SK-N-SH (cell line): ENCODE measurements at regions not wholly inside any gene's neighbourhood (a gene's known extent, or its start where the extent isn't known, plus 50 kb on each side); places are given as distances from the start of the nearest gene placed in this dataset.

Source experiments
- EP300 ChIP-seq, 2 experiments: IDR thresholded peaks; 2 replicates each; pipeline versions ENCODE4 v1.4.0 to v1.6.1; 2012; ENCODE audit warnings: borderline replicate concordance in 1 of 2, low read depth in 1 of 2, low read length in 1 of 2
- EZH2phosphoT487 ChIP-seq: fragments of 200-600 bp; sonication (generic); IDR thresholded peaks from 2 replicates; pipeline ENCODE4 v1.6.1; 2017; ENCODE audit warnings: low read depth, mixed run types, mild to moderate bottlenecking, antibody characterized with exemption, moderate library complexity, borderline replicate concordance
- NRF1 ChIP-seq: IDR thresholded peaks from 2 replicates; pipeline ENCODE4 v1.6.1; 2012; ENCODE audit warnings: low read depth, mild to moderate bottlenecking, low read length
- POLR2AphosphoS5 ChIP-seq: IDR thresholded peaks from 2 replicates; pipeline ENCODE4 v1.6.1; 2012; ENCODE audit warnings: low read depth, low read length
- REST ChIP-seq: IDR thresholded peaks from 2 replicates; pipeline ENCODE4 v1.6.1; 2012; ENCODE audit warnings: mild to moderate bottlenecking, low read depth, low read length, moderate library complexity
- RFX5 ChIP-seq: IDR thresholded peaks from 2 replicates; pipeline ENCODE4 v1.6.1; 2012; ENCODE audit warnings: mild to moderate bottlenecking, improper control_type of control experiment, low read length
- TAF1 ChIP-seq: IDR thresholded peaks from 2 replicates; pipeline ENCODE4 v1.6.1; 2012; ENCODE audit warnings: low read depth, mild to moderate bottlenecking, low read length, moderate library complexity, borderline replicate concordance
- TEAD4 ChIP-seq: IDR thresholded peaks from 2 replicates; pipeline ENCODE4 v1.4.0; 2012; ENCODE audit warnings: mild to moderate bottlenecking, borderline replicate concordance; ENCODE audit not compliant: insufficient read depth
- USF1 ChIP-seq: IDR thresholded peaks from 2 replicates; pipeline ENCODE4 v1.4.0; 2012; ENCODE audit warnings: low read depth, borderline replicate concordance
- USF2 ChIP-seq: fragments of 150-350 bp; IDR thresholded peaks from 2 replicates; pipeline ENCODE4 v1.6.1; 2017; ENCODE audit warnings: antibody characterized with exemption, low read length, low read depth, borderline replicate concordance
- YY1 ChIP-seq: IDR thresholded peaks from 2 replicates; pipeline ENCODE4 v1.4.0; 2012; ENCODE audit warnings: low read depth, mild to moderate bottlenecking
- TF ChIP-seq, protein P1 (sequence below): fragments of 200-600 bp; sonication (generic); IDR thresholded peaks from 2 replicates; pipeline ENCODE4 v1.6.1; 2017; ENCODE audit warnings: antibody characterized with exemption, mild to moderate bottlenecking, moderate library complexity
- TF ChIP-seq, protein P2 (sequence below): IDR thresholded peaks from 2 replicates; pipeline ENCODE4 v1.4.0; 2012; ENCODE audit warnings: low read depth, borderline replicate concordance

- no peak for TF ChIP-seq REST
- no peak for TF ChIP-seq NRF1
- TF ChIP-seq EP300 (IDR thresholded peaks at IDR 0.05; ENCODE audit: borderline replicate concordance in 1 of 2, low read depth in 1 of 2, low read length in 1 of 2) = no peak
- TF ChIP-seq POLR2AphosphoS5 = no peak
- TF ChIP-seq, protein P1, sequence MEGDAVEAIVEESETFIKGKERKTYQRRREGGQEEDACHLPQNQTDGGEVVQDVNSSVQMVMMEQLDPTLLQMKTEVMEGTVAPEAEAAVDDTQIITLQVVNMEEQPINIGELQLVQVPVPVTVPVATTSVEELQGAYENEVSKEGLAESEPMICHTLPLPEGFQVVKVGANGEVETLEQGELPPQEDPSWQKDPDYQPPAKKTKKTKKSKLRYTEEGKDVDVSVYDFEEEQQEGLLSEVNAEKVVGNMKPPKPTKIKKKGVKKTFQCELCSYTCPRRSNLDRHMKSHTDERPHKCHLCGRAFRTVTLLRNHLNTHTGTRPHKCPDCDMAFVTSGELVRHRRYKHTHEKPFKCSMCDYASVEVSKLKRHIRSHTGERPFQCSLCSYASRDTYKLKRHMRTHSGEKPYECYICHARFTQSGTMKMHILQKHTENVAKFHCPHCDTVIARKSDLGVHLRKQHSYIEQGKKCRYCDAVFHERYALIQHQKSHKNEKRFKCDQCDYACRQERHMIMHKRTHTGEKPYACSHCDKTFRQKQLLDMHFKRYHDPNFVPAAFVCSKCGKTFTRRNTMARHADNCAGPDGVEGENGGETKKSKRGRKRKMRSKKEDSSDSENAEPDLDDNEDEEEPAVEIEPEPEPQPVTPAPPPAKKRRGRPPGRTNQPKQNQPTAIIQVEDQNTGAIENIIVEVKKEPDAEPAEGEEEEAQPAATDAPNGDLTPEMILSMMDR = no peak
- TF ChIP-seq USF2 = no peak
- TF ChIP-seq TAF1 = no peak
- no peak for TF ChIP-seq EZH2phosphoT487
- TF ChIP-seq YY1 = no peak
- no peak for TF ChIP-seq TEAD4
- TF ChIP-seq USF1 = no peak
- no peak for TF ChIP-seq RFX5
- TF ChIP-seq, protein P2, sequence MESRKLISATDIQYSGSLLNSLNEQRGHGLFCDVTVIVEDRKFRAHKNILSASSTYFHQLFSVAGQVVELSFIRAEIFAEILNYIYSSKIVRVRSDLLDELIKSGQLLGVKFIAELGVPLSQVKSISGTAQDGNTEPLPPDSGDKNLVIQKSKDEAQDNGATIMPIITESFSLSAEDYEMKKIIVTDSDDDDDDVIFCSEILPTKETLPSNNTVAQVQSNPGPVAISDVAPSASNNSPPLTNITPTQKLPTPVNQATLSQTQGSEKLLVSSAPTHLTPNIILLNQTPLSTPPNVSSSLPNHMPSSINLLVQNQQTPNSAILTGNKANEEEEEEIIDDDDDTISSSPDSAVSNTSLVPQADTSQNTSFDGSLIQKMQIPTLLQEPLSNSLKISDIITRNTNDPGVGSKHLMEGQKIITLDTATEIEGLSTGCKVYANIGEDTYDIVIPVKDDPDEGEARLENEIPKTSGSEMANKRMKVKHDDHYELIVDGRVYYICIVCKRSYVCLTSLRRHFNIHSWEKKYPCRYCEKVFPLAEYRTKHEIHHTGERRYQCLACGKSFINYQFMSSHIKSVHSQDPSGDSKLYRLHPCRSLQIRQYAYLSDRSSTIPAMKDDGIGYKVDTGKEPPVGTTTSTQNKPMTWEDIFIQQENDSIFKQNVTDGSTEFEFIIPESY = no peak
These were observed 104.6 kb upstream of the TEX51 start for GRCh38 chr2:126793885-126794613.
